ENCODE measurements at regions not wholly inside any gene's neighbourhood (a gene's known extent, or its start where the extent isn't known, plus 50 kb on each side); places are given as distances from the start of the nearest gene placed in this dataset.

GRCh38 chr18:39838831-39839230 is 2116.2 kb upstream of the PIK3C3 start:
- TF ChIP-seq CTCF (IDR thresholded peaks at IDR 0.05; ENCODE audit: low read depth, low read length), result no peak
- TF ChIP-seq MYC (IDR thresholded peaks at IDR 0.05; ENCODE audit: low read depth, low read length), result no peak
- no peak for TF ChIP-seq POLR2A (IDR thresholded peaks at IDR 0.05; ENCODE audit: extremely low read depth, insufficient read length)
- no peak for TF ChIP-seq MAX (IDR thresholded peaks at IDR 0.05; ENCODE audit: low read depth, low read length)
- no peak for DNase-seq (ENCODE audit: low read depth)
- H3K4me3 ChIP-seq (ENCODE audit: low read depth, low read length), result no peak overlapping the region

- no peak for DNase-seq (ENCODE audit: low read depth)
Observed at GRCh38 chr18:39835303-39836030, 2119.6 kb upstream of the PIK3C3 start.

GRCh38 chr18:39834636-39835035 is 2120.4 kb upstream of the PIK3C3 start:
- no peak for TF ChIP-seq MAX (IDR thresholded peaks at IDR 0.05; ENCODE audit: low read depth, low read length)
- TF ChIP-seq CTCF (IDR thresholded peaks at IDR 0.05; ENCODE audit: low read depth, low read length), result no peak
- TF ChIP-seq POLR2A (IDR thresholded peaks at IDR 0.05; ENCODE audit: extremely low read depth, insufficient read length), result no peak
- no peak for TF ChIP-seq MYC (IDR thresholded peaks at IDR 0.05; ENCODE audit: low read depth, low read length)
- H3K4me3 ChIP-seq (ENCODE audit: low read depth, low read length), result no peak overlapping the region
- DNase-seq (ENCODE audit: low read depth), result no peak

More at GRCh38 chr18:39835303-39836030, 2119.6 kb upstream of the PIK3C3 start:
- no peak for TF ChIP-seq MYC (IDR thresholded peaks at IDR 0.05; ENCODE audit: low read depth, low read length)
- TF ChIP-seq POLR2A (IDR thresholded peaks at IDR 0.05; ENCODE audit: extremely low read depth, insufficient read length), result no peak
- TF ChIP-seq CTCF (IDR thresholded peaks at IDR 0.05; ENCODE audit: low read depth, low read length), result no peak
- no peak for TF ChIP-seq MAX (IDR thresholded peaks at IDR 0.05; ENCODE audit: low read depth, low read length)
- no peak overlapping the region for H3K4me3 ChIP-seq (ENCODE audit: low read depth, low read length)

- DNase-seq (ENCODE audit: low read depth), result no peak
- no peak overlapping the region for H3K4me3 ChIP-seq (ENCODE audit: low read depth, low read length)
- TF ChIP-seq CTCF (IDR thresholded peaks at IDR 0.05; ENCODE audit: low read depth, low read length) (no peak), MAX (IDR thresholded peaks at IDR 0.05; ENCODE audit: low read depth, low read length) (no peak), POLR2A (IDR thresholded peaks at IDR 0.05; ENCODE audit: extremely low read depth, insufficient read length) (no peak), MYC (IDR thresholded peaks at IDR 0.05; ENCODE audit: low read depth, low read length) (no peak)
Observed at GRCh38 chr18:39825485-39826150, 2129.4 kb upstream of the PIK3C3 start.

- H3K4me3 ChIP-seq (ENCODE audit: low read depth, low read length), result no peak overlapping the region
- no peak for DNase-seq (ENCODE audit: low read depth)
- TF ChIP-seq CTCF (IDR thresholded peaks at IDR 0.05; ENCODE audit: low read depth, low read length), result no peak
- TF ChIP-seq MAX (IDR thresholded peaks at IDR 0.05; ENCODE audit: low read depth, low read length), result no peak
- no peak for TF ChIP-seq POLR2A (IDR thresholded peaks at IDR 0.05; ENCODE audit: extremely low read depth, insufficient read length)
Observed at GRCh38 chr18:39806525-39806924, 2148.5 kb upstream of the PIK3C3 start.
